ENCODE measurements at regions not wholly inside any gene's neighbourhood (a gene's known extent, or its start where the extent isn't known, plus 50 kb on each side); places are given as distances from the start of the nearest gene placed in this dataset.

DNA sequence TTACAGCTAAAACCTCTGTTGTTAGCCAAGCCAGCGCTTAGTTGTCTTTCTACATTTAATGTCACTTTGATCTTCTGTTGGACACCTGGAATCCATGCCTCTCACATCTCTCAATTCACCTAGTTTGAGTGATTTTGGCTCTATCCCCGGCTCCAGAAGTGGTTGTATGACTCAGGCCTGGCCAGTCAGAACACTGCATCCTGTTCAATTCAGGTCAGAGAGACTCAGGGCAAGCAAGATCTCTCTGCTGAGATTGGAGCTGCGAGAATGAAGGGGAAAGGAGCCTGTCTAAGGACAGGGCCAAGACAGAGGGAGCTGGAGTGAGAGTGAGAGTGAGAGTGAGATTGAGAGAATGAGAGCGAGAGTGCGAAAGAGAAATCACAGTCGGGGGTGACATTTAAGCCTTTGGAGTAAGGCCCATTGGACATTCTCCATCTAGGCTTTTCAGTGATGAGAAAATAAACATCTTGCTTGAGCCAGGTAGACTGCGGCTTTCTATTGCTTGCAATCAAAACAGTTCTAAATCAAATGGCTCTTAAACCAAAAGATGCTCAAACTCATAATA is 83.3 kb upstream of the DYNC1I1 start:
- ChIA-PET CTCF (no interaction called here), POLR2A (no interaction called here)
- TF ChIP-seq, protein P1, sequence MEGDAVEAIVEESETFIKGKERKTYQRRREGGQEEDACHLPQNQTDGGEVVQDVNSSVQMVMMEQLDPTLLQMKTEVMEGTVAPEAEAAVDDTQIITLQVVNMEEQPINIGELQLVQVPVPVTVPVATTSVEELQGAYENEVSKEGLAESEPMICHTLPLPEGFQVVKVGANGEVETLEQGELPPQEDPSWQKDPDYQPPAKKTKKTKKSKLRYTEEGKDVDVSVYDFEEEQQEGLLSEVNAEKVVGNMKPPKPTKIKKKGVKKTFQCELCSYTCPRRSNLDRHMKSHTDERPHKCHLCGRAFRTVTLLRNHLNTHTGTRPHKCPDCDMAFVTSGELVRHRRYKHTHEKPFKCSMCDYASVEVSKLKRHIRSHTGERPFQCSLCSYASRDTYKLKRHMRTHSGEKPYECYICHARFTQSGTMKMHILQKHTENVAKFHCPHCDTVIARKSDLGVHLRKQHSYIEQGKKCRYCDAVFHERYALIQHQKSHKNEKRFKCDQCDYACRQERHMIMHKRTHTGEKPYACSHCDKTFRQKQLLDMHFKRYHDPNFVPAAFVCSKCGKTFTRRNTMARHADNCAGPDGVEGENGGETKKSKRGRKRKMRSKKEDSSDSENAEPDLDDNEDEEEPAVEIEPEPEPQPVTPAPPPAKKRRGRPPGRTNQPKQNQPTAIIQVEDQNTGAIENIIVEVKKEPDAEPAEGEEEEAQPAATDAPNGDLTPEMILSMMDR (IDR thresholded peaks at IDR 0.05) = no peak
- Mint-ChIP-seq H3K27ac (no peak overlapping the region), H3K27me3 (peaks cover 5% of the 10 kb centered on the region), H3K4me3 (no peak overlapping the region), H3K9me3 (no peaks in the 10 kb centered on the region), H3K36me3 (ENCODE audit: low read depth) (no peaks in the 10 kb centered on the region), H3K4me1 (ENCODE audit: low read depth) (no peaks in the 10 kb centered on the region)
- Histone ChIP-seq H3K27ac (ENCODE audit: low read depth in 1 of 2, low read length in 2 of 2) (no peak overlapping the region), H3K27me3 (ENCODE audit: control insufficient read depth in 1 of 2, insufficient read depth in 2 of 2, low read length in 2 of 2) (no peaks in the 10 kb centered on the region), H3K36me3 (ENCODE audit: insufficient read depth, low read length) (no peaks in the 10 kb centered on the region), H3K9me3 (ENCODE audit: control insufficient read depth in 1 of 2, insufficient read depth in 1 of 2, low read length in 2 of 2) (no peaks in the 10 kb centered on the region), H3K4me1 (ENCODE audit: insufficient read depth, low read length) (no peaks in the 10 kb centered on the region), H3K4me3 (ENCODE audit: low read length) (no peak overlapping the region)
- ATAC-seq (ENCODE audit: poor library complexity) (no peak), DNase-seq (no peak)
- intact Hi-C loops (cut with DNase I, micrococcal nuclease) = no loop called here

DNA sequence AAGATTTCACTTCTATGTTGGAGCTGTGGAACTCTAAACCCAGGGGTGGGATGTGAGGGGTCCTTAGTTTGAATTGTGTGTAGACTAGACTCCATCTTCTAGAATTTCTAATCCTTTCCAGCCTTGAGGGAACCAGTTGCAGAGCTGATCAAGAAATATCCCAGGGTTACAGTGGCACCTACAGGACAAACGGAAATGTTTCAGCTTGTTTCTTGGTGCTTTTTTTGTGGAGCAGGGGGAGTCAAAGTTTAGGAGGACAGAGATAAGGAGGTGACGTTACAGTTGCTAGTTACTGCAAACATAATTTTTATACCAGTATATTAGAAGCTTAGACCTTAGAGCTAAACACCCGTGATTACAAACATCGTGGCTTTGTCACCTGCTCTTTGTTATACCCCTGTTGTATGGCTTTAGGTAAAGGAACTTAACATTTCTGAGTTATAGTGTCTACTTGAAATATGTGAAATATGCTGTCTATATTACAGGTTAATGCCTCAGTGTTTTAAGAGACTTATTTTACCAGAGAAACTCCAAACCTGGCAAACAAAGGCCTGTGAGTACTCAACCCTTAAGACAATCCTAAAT is 84.5 kb upstream of the DYNC1I1 start:
- no peaks in the 10 kb centered on the region for H3K4me1 Mint-ChIP-seq (ENCODE audit: low read depth)
- POLR2A ChIA-PET = no interaction called here
- no peaks in the 10 kb centered on the region for H3K36me3 ChIP-seq (ENCODE audit: insufficient read depth, low read length)
- TF ChIP-seq, protein P1 (IDR thresholded peaks at IDR 0.05) = no peak
- no peaks in the 10 kb centered on the region for H3K4me1 ChIP-seq (ENCODE audit: insufficient read depth, low read length)
- no peak overlapping the region for H3K27ac Mint-ChIP-seq
- H3K9me3 Mint-ChIP-seq = no peaks in the 10 kb centered on the region
- H3K36me3 Mint-ChIP-seq (ENCODE audit: low read depth) = no peaks in the 10 kb centered on the region
- intact Hi-C loops (cut with DNase I, micrococcal nuclease) = no loop called here
- no peak for ATAC-seq (ENCODE audit: poor library complexity)
- H3K9me3 ChIP-seq (ENCODE audit: control insufficient read depth in 1 of 2, insufficient read depth in 1 of 2, low read length in 2 of 2) = no peaks in the 10 kb centered on the region
- no peak overlapping the region for H3K4me3 ChIP-seq (ENCODE audit: low read length)
- CTCF ChIA-PET = no interaction called here
- DNase-seq = no peak
- H3K27me3 Mint-ChIP-seq = no peaks in the 10 kb centered on the region
- H3K27me3 ChIP-seq (ENCODE audit: control insufficient read depth in 1 of 2, insufficient read depth in 2 of 2, low read length in 2 of 2) = no peaks in the 10 kb centered on the region
- H3K4me3 Mint-ChIP-seq = no peak overlapping the region
- H3K27ac ChIP-seq (ENCODE audit: low read depth in 1 of 2, low read length in 2 of 2) = no peak overlapping the region

DNA sequence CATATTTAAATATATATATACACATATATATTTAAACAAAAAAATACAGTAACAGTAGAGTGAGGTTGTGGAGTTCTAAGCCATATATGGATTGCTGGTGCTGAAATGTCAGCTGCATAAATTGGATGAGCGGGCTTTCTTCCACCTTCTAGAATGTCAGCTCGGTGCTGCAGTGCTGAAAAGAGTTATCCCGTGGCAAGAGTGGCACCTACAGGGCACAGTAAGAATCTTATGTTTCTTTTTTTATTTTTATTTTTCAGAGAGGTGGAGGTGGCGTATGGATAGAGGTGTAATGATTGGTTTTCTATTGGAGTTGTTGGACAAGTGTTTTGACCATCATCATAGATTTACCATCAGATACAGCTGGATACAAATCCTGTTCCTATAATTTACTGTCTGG is 86.2 kb upstream of the DYNC1I1 start:
- intact Hi-C loops (cut with DNase I, micrococcal nuclease) = no loop called here
- no peak for ATAC-seq (ENCODE audit: poor library complexity)
- no peaks in the 10 kb centered on the region for H3K4me1 Mint-ChIP-seq (ENCODE audit: low read depth)

More for the DNA sequence above, 86.2 kb upstream of the DYNC1I1 start:
- no peak overlapping the region for H3K27ac ChIP-seq (ENCODE audit: low read depth in 1 of 2, low read length in 2 of 2)
- TF ChIP-seq, protein P1 (IDR thresholded peaks at IDR 0.05) = no peak
- H3K4me3 ChIP-seq (ENCODE audit: low read length) = no peak overlapping the region
- Mint-ChIP-seq H3K4me3 (no peak overlapping the region), H3K27ac (no peak overlapping the region), H3K9me3 (no peaks in the 10 kb centered on the region), H3K27me3 (no peaks in the 10 kb centered on the region), H3K36me3 (ENCODE audit: low read depth) (no peaks in the 10 kb centered on the region)
- H3K9me3 ChIP-seq (ENCODE audit: control insufficient read depth in 1 of 2, insufficient read depth in 1 of 2, low read length in 2 of 2) = no peaks in the 10 kb centered on the region
- H3K27me3 ChIP-seq (ENCODE audit: control insufficient read depth in 1 of 2, insufficient read depth in 2 of 2, low read length in 2 of 2) = no peaks in the 10 kb centered on the region
- peak in 2 of 14 experiments; percentile 17 to 23 for DNase-seq
- no peaks in the 10 kb centered on the region for H3K4me1 ChIP-seq (ENCODE audit: insufficient read depth, low read length)
- ChIA-PET POLR2A (no interaction called here), CTCF (no interaction called here)
- H3K36me3 ChIP-seq (ENCODE audit: insufficient read depth, low read length) = no peaks in the 10 kb centered on the region

All from CD4-positive, alpha-beta T cell (primary cell).